Brain microvascular endothelial cell (primary cell): ENCODE measurements at regions not wholly inside any gene's neighbourhood (a gene's known extent, or its start where the extent isn't known, plus 50 kb on each side); places are given as distances from the start of the nearest gene placed in this dataset.

Source experiments
- DNase-seq: peaks from one replicate; pipeline ENCODE4 v3.0.0-alpha.2; 2020
- H3K27ac ChIP-seq: fragments of 250-450 bp; sonication (Bioruptor Pico); 2 replicates; pipeline ENCODE4 v1.5.1; 2020; ENCODE audit warnings: mild to moderate bottlenecking, moderate library complexity
- H3K27me3 ChIP-seq: fragments of 250-450 bp; sonication (Bioruptor Pico); replicated peaks from 2 replicates; pipeline ENCODE4 v1.5.1; 2020; ENCODE audit warnings: mild to moderate bottlenecking
- H3K36me3 ChIP-seq: fragments of 250-450 bp; sonication (Bioruptor Pico); replicated peaks from 2 replicates; pipeline ENCODE4 v1.5.1; 2020; ENCODE audit warnings: mild to moderate bottlenecking
- H3K4me3 ChIP-seq: 2 replicates; pipeline ENCODE4 v1.5.1; 2011; ENCODE audit warnings: low read depth, mild to moderate bottlenecking, control low read depth, low read length, moderate library complexity
- CTCF ChIP-seq: IDR thresholded peaks from 2 replicates; pipeline ENCODE4 v1.5.1; 2011; ENCODE audit warnings: low read depth, mild to moderate bottlenecking, moderate library complexity, low read length, control low read depth, inconsistent platforms; ENCODE audit errors: missing control alignments
- in situ Hi-C: cut with HindIII; loops from 2 replicates; pipeline ENCODE4 v1.10.0; 2017; ENCODE audit warnings: low sequenced_read_pairs, low pct_ligation_motif_present

GRCh38 chr11:115674176-115674936 lies 170.1 kb upstream of the CADM1 start:
- Histone ChIP-seq H3K27ac (no peak overlapping the region), H3K36me3 (no peaks in the 10 kb centered on the region), H3K27me3 (no peaks in the 10 kb centered on the region), H3K4me3 (no peak overlapping the region)
- in situ Hi-C loops, result no loop called here
- no peak for DNase-seq
- no peak for TF ChIP-seq CTCF

- DNase-seq, result no peak
- in situ Hi-C loops, result no loop called here
- H3K27ac ChIP-seq, result no peak overlapping the region
- no peak overlapping the region for H3K4me3 ChIP-seq
- TF ChIP-seq CTCF, result no peak
- no peaks in the 10 kb centered on the region for H3K27me3 ChIP-seq
- no peaks in the 10 kb centered on the region for H3K36me3 ChIP-seq
These were observed 169.5 kb upstream of the CADM1 start for GRCh38 chr11:115673720-115674119.

DNA sequence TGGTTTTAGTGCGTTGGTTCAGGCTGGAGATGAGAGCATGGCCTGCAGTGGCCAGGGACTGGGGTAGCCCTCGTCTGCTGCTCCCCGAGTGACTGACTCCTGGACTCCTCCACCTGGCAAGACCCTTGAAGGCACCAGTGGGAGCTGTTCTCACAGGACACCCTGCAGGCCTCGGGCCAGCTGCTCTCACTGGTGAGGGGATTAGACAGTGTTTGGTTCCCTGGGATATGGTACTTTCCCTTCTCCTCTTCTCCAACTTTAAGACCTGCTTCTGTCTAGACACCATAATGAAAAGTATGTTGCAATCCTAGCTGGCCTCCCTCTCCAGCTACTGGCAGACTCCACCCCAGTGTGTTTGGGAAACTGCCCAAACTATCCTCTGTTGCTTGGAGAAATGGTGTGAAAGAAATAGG lies 168.8 kb upstream of the CADM1 start:
- in situ Hi-C loops, result no loop called here
- Histone ChIP-seq H3K27me3 (no peaks in the 10 kb centered on the region), H3K36me3 (no peaks in the 10 kb centered on the region), H3K4me3 (no peak overlapping the region), H3K27ac (no peak overlapping the region)
- DNase-seq, result no peak
- TF ChIP-seq CTCF, result no peak

DNA sequence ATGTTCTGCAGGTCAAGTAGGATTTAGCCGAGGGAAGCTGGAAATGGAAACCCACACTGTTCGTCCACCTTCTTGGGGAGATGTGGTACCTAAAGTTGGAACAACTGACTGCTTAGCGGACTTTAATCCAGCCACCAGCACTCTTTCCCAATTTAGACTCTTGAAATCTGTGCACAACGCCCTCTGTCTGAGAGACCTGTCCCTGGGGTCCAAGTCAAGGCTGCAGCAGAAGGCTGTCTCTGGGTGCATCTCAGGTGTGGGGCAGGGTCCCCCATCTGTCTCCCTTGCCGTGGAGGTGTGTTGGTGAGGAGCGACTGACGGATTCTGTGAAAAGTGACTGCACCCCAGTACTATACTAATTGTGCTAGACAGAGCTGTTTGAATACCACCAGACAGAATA lies 168.2 kb upstream of the CADM1 start:
- DNase-seq, result no peak
- in situ Hi-C loops, result no loop called here
- TF ChIP-seq CTCF, result no peak
- no peaks in the 10 kb centered on the region for H3K36me3 ChIP-seq
- H3K4me3 ChIP-seq, result no peak overlapping the region
- H3K27me3 ChIP-seq, result no peaks in the 10 kb centered on the region
- H3K27ac ChIP-seq, result no peak overlapping the region

GRCh38 chr11:115670538-115671205 lies 166.5 kb upstream of the CADM1 start:
- Histone ChIP-seq H3K4me3 (no peak overlapping the region), H3K36me3 (no peaks in the 10 kb centered on the region), H3K27ac (no peak overlapping the region), H3K27me3 (no peaks in the 10 kb centered on the region)
- no peak for DNase-seq
- in situ Hi-C loops, result no loop called here
- TF ChIP-seq CTCF, result no peak

DNA sequence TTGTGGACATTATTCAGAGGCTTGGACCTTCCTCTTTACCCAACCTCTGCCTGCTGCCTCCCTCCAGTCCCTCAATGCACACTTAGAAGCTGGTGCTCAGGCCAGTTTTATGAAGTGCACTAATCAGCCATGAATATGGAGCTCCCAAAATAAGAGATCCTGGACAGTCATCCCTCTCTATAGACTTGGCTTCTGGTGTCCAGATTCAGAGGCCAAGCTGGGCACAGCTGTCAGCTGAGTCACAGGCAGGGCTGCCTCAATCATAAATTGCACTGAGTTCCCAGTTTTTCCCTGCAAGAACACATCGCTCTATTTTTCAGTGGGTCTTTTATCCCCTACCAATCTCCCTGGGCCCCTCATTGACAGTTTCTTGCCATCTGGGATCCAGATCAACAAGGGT lies 161.7 kb upstream of the CADM1 start:
- no peaks in the 10 kb centered on the region for H3K27me3 ChIP-seq

More for the DNA sequence above, 161.7 kb upstream of the CADM1 start:
- Histone ChIP-seq H3K4me3 (no peak overlapping the region), H3K27ac (no peak overlapping the region), H3K36me3 (no peaks in the 10 kb centered on the region)
- no peak for TF ChIP-seq CTCF
- in situ Hi-C loops, result no loop called here
- no peak for DNase-seq
